Rectal smooth muscle tissue (tissue), 1 donor: ENCODE measurements at regions not wholly inside any gene's neighbourhood (a gene's known extent, or its start where the extent isn't known, plus 50 kb on each side); places are given as distances from the start of the nearest gene placed in this dataset.

Experiments
- H3K27ac ChIP-seq: one replicate; pipeline ENCODE4 v1.7.0; 2013; ENCODE audit warnings: low read depth, low read length, inconsistent platforms
- H3K27me3 ChIP-seq: one replicate; pipeline ENCODE4 v1.7.0; 2013; ENCODE audit warnings: low read length; ENCODE audit not compliant: control insufficient read depth, insufficient read depth
- H3K36me3 ChIP-seq: one replicate; pipeline ENCODE4 v1.7.0; 2013; ENCODE audit warnings: low read length; ENCODE audit not compliant: control insufficient read depth, insufficient read depth
- H3K4me1 ChIP-seq: one replicate; pipeline ENCODE4 v1.7.0; 2013; ENCODE audit warnings: low read length; ENCODE audit not compliant: control insufficient read depth, insufficient read depth
- H3K4me3 ChIP-seq: one replicate; pipeline ENCODE4 v1.7.0; 2013; ENCODE audit warnings: low read length
- H3K9ac ChIP-seq: one replicate; pipeline ENCODE4 v1.7.0; 2013; ENCODE audit warnings: low read length

GRCh38 chr3:94179059-94179458, 116.2 kb downstream of the NSUN3 start:
- H3K27me3 ChIP-seq = no peaks in the 10 kb centered on the region
- H3K4me1 ChIP-seq = no peaks in the 10 kb centered on the region
- H3K9ac ChIP-seq = no peak overlapping the region
- no peak overlapping the region for H3K27ac ChIP-seq
- H3K4me3 ChIP-seq = no peak overlapping the region
- H3K36me3 ChIP-seq = no peaks in the 10 kb centered on the region

GRCh38 chr3:94183551-94183950, 120.7 kb downstream of the NSUN3 start:
- Histone ChIP-seq H3K4me3 (no peak overlapping the region), H3K27ac (no peak overlapping the region), H3K9ac (no peak overlapping the region), H3K36me3 (no peaks in the 10 kb centered on the region), H3K4me1 (no peaks in the 10 kb centered on the region), H3K27me3 (no peaks in the 10 kb centered on the region)

GRCh38 chr3:94184781-94185180, 121.9 kb downstream of the NSUN3 start:
- no peaks in the 10 kb centered on the region for H3K36me3 ChIP-seq
- no peaks in the 10 kb centered on the region for H3K4me1 ChIP-seq
- no peak overlapping the region for H3K27ac ChIP-seq
- no peaks in the 10 kb centered on the region for H3K27me3 ChIP-seq
- no peak overlapping the region for H3K9ac ChIP-seq
- no peak overlapping the region for H3K4me3 ChIP-seq

- Histone ChIP-seq H3K27ac (no peak overlapping the region), H3K36me3 (no peaks in the 10 kb centered on the region), H3K4me3 (no peak overlapping the region), H3K9ac (no peak overlapping the region), H3K27me3 (no peaks in the 10 kb centered on the region), H3K4me1 (no peaks in the 10 kb centered on the region)
Observed at GRCh38 chr3:94185753-94186152, 122.9 kb downstream of the NSUN3 start.

GRCh38 chr3:94187697-94188096, 124.8 kb downstream of the NSUN3 start:
- H3K27ac ChIP-seq = no peak overlapping the region
- H3K9ac ChIP-seq = no peak overlapping the region
- H3K4me1 ChIP-seq = no peaks in the 10 kb centered on the region
- H3K36me3 ChIP-seq = no peaks in the 10 kb centered on the region
- no peaks in the 10 kb centered on the region for H3K27me3 ChIP-seq
- H3K4me3 ChIP-seq = no peak overlapping the region

- Histone ChIP-seq H3K27ac (no peak overlapping the region), H3K4me1 (no peaks in the 10 kb centered on the region), H3K36me3 (no peaks in the 10 kb centered on the region), H3K9ac (no peak overlapping the region), H3K4me3 (no peak overlapping the region), H3K27me3 (no peaks in the 10 kb centered on the region)
Observed at GRCh38 chr3:94195381-94195780, 132.5 kb downstream of the NSUN3 start.

- H3K9ac ChIP-seq = no peak overlapping the region
- H3K36me3 ChIP-seq = no peaks in the 10 kb centered on the region
- H3K4me3 ChIP-seq = no peak overlapping the region
- no peaks in the 10 kb centered on the region for H3K4me1 ChIP-seq
- no peak overlapping the region for H3K27ac ChIP-seq
- no peaks in the 10 kb centered on the region for H3K27me3 ChIP-seq
Observed at GRCh38 chr3:94206291-94206690, 143.4 kb downstream of the NSUN3 start.

- Histone ChIP-seq H3K4me1 (no peaks in the 10 kb centered on the region), H3K9ac (no peak overlapping the region), H3K27ac (no peak overlapping the region), H3K4me3 (no peak overlapping the region), H3K27me3 (no peaks in the 10 kb centered on the region), H3K36me3 (no peaks in the 10 kb centered on the region)
Observed at GRCh38 chr3:94210256-94210655, 147.4 kb downstream of the NSUN3 start.

- Histone ChIP-seq H3K9ac (no peak overlapping the region), H3K27me3 (no peaks in the 10 kb centered on the region), H3K27ac (no peak overlapping the region), H3K4me3 (no peak overlapping the region), H3K36me3 (no peaks in the 10 kb centered on the region), H3K4me1 (no peaks in the 10 kb centered on the region)
Observed at GRCh38 chr3:94217406-94217805, 154.5 kb downstream of the NSUN3 start.

GRCh38 chr3:94220426-94220825, 157.6 kb downstream of the NSUN3 start:
- Histone ChIP-seq H3K36me3 (no peaks in the 10 kb centered on the region), H3K27ac (no peak overlapping the region), H3K4me1 (no peaks in the 10 kb centered on the region), H3K9ac (no peak overlapping the region), H3K27me3 (no peaks in the 10 kb centered on the region), H3K4me3 (no peak overlapping the region)

GRCh38 chr3:94221829-94222228, 159.0 kb downstream of the NSUN3 start:
- Histone ChIP-seq H3K4me1 (no peaks in the 10 kb centered on the region), H3K27ac (no peak overlapping the region), H3K27me3 (no peaks in the 10 kb centered on the region), H3K9ac (no peak overlapping the region), H3K4me3 (no peak overlapping the region), H3K36me3 (no peaks in the 10 kb centered on the region)

GRCh38 chr3:94225148-94225865, 162.4 kb downstream of the NSUN3 start:
- no peak overlapping the region for H3K9ac ChIP-seq
- no peak overlapping the region for H3K27ac ChIP-seq
- H3K4me3 ChIP-seq = no peak overlapping the region
- H3K36me3 ChIP-seq = no peaks in the 10 kb centered on the region
- H3K27me3 ChIP-seq = no peaks in the 10 kb centered on the region
- no peaks in the 10 kb centered on the region for H3K4me1 ChIP-seq

GRCh38 chr3:94226078-94226477, 163.2 kb downstream of the NSUN3 start:
- no peaks in the 10 kb centered on the region for H3K27me3 ChIP-seq
- H3K9ac ChIP-seq = no peak overlapping the region
- H3K27ac ChIP-seq = no peak overlapping the region
- no peaks in the 10 kb centered on the region for H3K36me3 ChIP-seq
- no peaks in the 10 kb centered on the region for H3K4me1 ChIP-seq
- no peak overlapping the region for H3K4me3 ChIP-seq
